ENCODE measurements at regions not wholly inside any gene's neighbourhood (a gene's known extent, or its start where the extent isn't known, plus 50 kb on each side); places are given as distances from the start of the nearest gene placed in this dataset.
A peak's percentile ranks its signal among the peaks of the same experiment; 100 is the strongest.

DNA sequence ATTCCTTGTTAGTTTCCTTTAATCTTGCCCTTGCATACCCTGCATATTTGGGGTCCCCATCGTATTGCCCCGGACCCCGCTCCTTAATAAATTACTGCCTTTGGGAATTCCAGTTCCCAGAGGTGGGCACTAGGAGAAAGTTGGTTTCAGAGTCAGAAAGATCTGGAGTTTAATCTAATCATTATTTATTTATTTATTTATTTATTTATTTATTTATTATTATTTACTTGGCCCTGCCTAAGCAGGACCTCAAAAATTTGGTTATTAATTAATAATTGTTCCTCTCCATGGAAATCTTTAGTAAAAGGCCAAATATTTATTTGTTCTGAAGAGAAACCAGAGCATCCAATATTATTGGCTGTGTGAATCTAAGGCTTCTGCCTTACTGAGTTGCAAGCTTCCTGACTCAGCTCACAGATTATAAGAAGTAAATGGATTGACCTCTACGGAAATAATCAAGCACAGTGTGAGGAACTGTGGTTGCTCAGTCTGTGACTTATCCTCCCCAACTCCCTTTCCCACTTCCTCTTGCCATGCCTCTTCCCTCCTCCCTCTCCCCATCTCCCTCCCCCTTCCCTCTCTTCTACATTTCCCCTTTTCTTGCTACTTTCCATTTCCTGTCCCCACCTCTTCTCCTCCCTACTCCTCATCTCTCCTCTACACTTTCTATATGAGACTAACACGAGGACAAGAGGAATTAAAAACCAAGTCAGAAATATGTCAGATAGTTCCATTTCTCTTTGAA lies 61.5 kb upstream of the AP1S2 start:
- DNase-seq (ENCODE audit: low read depth) = peak; percentile 54

DNA sequence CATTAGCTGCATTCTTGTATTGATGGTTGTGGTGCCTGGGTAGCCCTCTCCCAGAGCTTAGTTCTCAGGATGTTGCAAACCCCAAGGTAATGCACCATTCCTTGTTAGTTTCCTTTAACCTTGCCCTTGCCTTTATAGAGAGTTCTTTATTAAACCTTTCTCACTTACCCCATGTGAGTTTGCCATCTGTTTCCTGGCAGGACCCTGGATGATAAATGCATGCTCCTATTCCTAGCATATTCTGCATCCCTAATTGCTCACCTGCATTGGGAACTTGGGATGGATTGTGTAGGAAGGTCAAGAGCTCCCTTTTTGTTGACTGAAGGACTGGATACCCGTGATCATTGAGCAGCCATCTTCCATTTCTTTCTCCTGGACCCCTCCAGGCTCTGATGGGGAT lies 59.9 kb upstream of the AP1S2 start:
- no peak for DNase-seq (ENCODE audit: low read depth)

DNA sequence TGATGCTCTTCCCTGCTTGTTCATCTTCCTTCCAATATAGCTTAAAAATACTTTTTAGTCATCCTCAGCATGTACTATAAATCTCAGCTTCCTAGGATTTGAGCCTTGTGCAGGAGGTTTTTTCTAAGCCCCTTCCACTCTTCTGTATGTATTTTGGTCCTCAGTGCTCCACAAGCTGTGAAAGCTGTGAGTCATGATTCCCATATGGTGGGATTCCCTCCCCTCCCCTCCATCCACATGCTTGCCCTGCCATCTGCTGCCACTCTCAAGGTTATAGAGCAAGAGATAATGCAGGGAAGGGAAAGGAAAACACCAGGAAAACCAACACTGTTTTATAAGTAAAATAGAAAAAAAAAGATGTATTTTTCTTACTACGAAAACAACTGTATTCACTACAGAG lies 58.5 kb upstream of the AP1S2 start:
- DNase-seq (ENCODE audit: low read depth) = no peak

DNA sequence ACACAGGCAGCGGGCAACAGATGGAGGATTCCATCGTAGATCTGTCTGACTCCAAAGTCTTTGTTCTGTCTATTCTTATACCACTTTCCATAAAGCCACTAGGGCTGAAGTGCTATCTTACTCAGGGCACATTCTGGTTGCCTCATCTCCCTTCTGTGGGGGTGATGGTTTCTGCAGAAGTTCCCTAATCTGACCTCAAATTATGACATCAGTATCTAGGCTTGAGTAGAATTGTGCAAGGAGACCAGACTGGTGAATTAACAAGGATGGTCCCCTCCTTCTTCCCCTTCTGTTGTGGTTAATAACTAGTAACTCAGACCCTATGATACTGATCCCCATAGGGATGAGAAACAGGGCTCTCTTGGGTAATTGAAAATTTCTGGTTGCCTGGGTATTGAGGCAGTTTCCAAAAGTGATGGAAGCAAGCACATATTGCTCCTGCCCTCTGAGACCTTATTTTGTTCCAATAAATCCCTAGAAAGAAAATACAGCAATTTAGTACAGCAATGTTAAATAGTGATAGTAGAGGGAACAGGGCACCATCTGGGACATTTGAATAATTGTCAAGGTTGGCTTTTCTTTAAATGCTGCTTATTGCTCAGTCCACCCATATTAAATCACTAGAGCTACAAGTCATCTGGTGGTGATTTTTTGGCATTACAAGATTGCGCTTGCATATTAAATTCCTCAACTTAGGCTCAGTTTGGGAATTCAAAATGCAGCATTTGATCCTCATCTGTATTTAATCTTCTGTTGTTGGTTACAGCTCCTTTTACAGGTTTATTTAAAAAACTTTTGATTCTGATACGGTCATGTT lies 57.3 kb upstream of the AP1S2 start:
- DNase-seq (ENCODE audit: low read depth) = peak; percentile 76

DNA sequence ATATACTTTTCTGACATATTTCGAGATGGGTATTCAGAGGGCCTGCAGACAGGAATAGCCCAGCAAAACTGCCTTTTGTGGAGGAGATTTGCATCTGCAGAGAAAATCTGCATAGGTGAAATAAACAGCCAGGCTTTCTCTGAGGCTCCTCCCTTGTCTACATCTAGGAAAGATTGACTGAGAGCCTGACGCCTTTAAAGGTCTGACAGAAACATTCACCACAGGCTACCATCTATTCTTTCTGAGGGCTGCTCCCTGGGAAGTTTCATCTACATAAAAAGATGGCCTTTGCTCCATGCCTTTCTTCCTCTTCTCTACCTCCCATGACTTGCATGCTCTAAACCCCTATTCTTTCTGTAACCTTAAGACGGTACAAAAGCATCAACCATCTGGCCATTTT lies 55.0 kb upstream of the AP1S2 start:
- no peak for DNase-seq (ENCODE audit: low read depth)

DNA sequence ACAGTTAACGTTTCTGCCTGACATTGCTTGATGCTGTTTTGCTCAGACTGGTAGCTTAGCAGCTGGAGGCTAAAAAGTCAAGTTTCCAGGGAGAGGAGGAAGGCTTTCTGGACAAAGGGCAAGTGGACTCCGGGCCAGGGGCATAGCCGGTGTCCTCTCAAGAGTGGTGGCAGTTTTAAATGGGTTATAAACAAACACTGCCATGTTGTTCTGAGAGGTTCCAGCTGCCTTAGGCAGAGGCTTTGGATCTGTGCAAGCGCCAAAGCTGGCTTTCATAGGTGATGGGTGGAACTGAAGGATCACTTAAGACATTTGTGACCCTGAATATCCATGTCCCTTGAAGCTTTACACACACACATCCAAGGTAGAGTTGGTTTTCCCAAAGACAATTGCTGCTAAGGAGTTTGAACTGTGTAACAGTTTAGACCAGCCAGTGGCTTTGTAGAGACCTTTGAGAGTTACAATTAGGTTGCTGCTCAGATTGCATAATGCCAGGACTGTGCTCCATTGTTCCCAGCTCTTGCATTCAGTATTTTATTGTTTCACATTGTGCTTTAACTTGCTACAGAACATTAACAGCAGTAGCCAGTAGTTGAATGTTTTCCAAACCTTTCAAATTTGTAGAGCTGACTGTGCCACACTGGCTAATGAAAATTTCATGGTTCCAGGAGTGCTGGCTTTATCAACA lies 54.1 kb upstream of the AP1S2 start:
- DNase-seq (ENCODE audit: low read depth) = no peak

DNA sequence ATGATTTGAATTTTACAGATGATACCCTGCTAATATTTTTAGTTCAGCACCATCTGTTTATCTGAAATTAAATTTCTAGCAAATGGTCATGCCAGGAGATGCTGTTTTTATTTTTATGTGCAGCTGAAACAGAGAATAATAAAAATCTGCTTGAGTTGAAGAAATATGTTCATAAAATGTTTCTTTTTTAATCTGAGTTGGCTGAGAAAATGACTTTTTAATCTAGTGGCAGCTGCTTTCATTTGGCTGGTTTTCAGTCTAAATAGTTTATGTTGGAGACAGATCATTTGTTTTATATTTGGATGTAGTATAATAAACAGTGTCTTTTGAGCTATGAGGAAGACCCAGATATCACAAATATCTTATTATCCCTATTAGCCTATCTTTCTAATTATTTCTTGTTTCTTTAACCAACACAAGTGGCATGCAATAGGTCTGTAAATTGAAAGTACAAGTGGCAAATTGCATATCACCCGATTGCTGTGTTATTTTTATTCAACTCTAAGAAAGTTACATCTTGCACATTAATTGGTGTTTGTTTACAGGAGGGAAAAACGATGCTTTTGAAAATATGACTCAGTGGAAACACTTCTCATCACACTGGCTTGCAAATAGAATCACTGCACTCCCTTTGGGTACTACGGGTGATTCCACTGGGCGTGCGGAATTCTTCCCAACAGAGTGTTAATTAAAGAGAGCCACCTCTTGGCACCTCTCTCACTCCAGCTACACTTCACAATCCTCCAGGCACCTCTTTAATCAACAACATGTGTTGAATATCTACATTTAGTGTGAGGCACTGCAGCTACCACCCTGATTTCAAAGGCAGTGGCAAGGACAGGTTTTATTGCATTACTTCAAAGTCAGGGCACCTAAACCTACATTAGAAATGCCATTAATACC lies 51.7 kb upstream of the AP1S2 start:
- DNase-seq (ENCODE audit: low read depth) = no peak
